MM.1S (cell line): ENCODE measurements at regions not wholly inside any gene's neighbourhood (a gene's known extent, or its start where the extent isn't known, plus 50 kb on each side); places are given as distances from the start of the nearest gene placed in this dataset.

Experiments
- DNase-seq: peaks from one replicate; pipeline ENCODE4 v3.0.0-alpha.2; 2015
- H2AFZ ChIP-seq: fragments of 300-600 bp; sonication (generic); 2 replicates; pipeline ENCODE4 v1.6.0; 2016; ENCODE audit warnings: antibody characterized with exemption, low read length
- H3F3A ChIP-seq: fragments of 300-600 bp; sonication (generic); 2 replicates; pipeline ENCODE4 v1.6.1; 2016; ENCODE audit warnings: mild to moderate bottlenecking, antibody characterized with exemption, low read length, moderate library complexity, mixed read lengths; ENCODE audit not compliant: insufficient read depth
- H3K27ac ChIP-seq: fragments of 300-600 bp; sonication (generic); 2 replicates; pipeline ENCODE4 v1.5.1; 2016; ENCODE audit warnings: mild to moderate bottlenecking, low read length
- H3K27me3 ChIP-seq: fragments of 300-600 bp; sonication (generic); replicated peaks from 2 replicates; pipeline ENCODE4 v1.6.0; 2016; ENCODE audit warnings: low read length; ENCODE audit not compliant: insufficient read depth
- H3K36me3 ChIP-seq: fragments of 300-600 bp; sonication (generic); replicated peaks from 2 replicates; pipeline ENCODE4 v1.6.1; 2016; ENCODE audit warnings: mild to moderate bottlenecking, low read length, mixed read lengths; ENCODE audit not compliant: insufficient read depth
- H3K4me1 ChIP-seq: fragments of 300-600 bp; sonication (generic); 2 replicates; pipeline ENCODE4 v1.6.1; 2016; ENCODE audit warnings: low read length, mixed read lengths
- H3K4me2 ChIP-seq: fragments of 300-600 bp; sonication (generic); 2 replicates; pipeline ENCODE4 v1.6.0; 2016; ENCODE audit warnings: low read depth, low read length
- H3K4me3 ChIP-seq: fragments of 300-600 bp; sonication (generic); 2 replicates; pipeline ENCODE4 v1.5.1; 2016; ENCODE audit warnings: low read length, mixed read lengths
- H3K79me2 ChIP-seq: fragments of 300-600 bp; sonication (generic); 2 replicates; pipeline ENCODE4 v1.6.1; 2016; ENCODE audit warnings: mixed run types, low read length, mixed read lengths
- H3K9ac ChIP-seq: fragments of 300-600 bp; sonication (generic); 2 replicates; pipeline ENCODE4 v1.6.1; 2016; ENCODE audit warnings: low read length, mixed read lengths
- H3K9me2 ChIP-seq: fragments of 300-600 bp; sonication (generic); replicated peaks from 2 replicates; pipeline ENCODE4 v1.6.1; 2016; ENCODE audit warnings: mild to moderate bottlenecking, low read length, mixed read lengths; ENCODE audit not compliant: insufficient read depth
- H3K9me3 ChIP-seq: fragments of 300-600 bp; sonication (generic); replicated peaks from 2 replicates; pipeline ENCODE4 v1.6.1; 2016; ENCODE audit warnings: mild to moderate bottlenecking, low read length, mixed read lengths; ENCODE audit not compliant: insufficient read depth
- H4K20me1 ChIP-seq: fragments of 300-600 bp; sonication (generic); 2 replicates; pipeline ENCODE4 v1.6.1; 2016; ENCODE audit warnings: mild to moderate bottlenecking, low read length, moderate library complexity, mixed read lengths; ENCODE audit not compliant: insufficient read depth
- EZH2 ChIP-seq: fragments of 300-600 bp; sonication (generic); optimal IDR thresholded peaks from 2 replicates; pipeline ENCODE3; 2017; ENCODE audit warnings: low read depth, mild to moderate bottlenecking, antibody characterized with exemption, low read length, mixed read lengths
- EZH2phosphoT487 ChIP-seq: fragments of 300-600 bp; sonication (generic); IDR thresholded peaks from 2 replicates; pipeline ENCODE4 v1.6.1; 2018; ENCODE audit warnings: antibody characterized with exemption, low read length
- TF ChIP-seq, protein P1 (sequence below): fragments of 300-600 bp; sonication (generic); IDR thresholded peaks from 2 replicates; pipeline ENCODE4 v1.5.1; 2016; ENCODE audit warnings: antibody characterized with exemption, low read length, mixed read lengths

DNA sequence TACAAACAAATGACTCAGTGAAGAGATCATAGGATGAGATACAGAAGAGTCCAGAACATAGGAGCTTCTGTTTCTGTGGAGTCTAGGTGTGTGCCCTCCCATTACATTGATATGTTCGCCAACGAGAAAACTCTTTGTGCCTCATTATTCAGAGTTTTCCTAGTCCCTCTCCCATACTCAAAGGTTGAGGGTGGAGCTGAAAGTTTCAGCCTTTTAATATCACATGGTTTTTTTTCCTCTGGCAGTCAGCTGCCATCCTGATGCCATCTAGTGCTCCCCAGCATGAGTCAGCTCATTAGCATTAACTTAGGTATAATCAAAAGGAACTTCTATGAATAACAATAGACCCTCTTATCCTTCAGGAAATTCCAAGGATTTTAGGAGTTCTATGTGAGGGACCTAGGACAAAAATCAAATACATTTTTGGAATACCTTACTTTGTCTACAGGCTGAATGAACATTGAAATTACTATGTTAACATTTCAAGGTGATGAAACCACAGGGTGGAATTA, 559.6 kb upstream of the AMOT start:
- Histone ChIP-seq H2AFZ (no peak overlapping the region), H3K27me3 (no peaks in the 10 kb centered on the region), H3K4me3 (no peak overlapping the region), H3K9me2 (no peaks in the 10 kb centered on the region), H3K9me3 (no peaks in the 10 kb centered on the region), H3K27ac (no peak overlapping the region), H3K36me3 (no peaks in the 10 kb centered on the region), H3K9ac (no peak overlapping the region), H3K4me1 (no peaks in the 10 kb centered on the region), H3K4me2 (no peak overlapping the region), H4K20me1 (no peaks in the 10 kb centered on the region), H3K79me2 (no peaks in the 10 kb centered on the region), H3F3A (no peaks in the 10 kb centered on the region)
- no peak for DNase-seq
- TF ChIP-seq EZH2 (no peak), EZH2phosphoT487 (no peak)
- TF ChIP-seq, protein P1, sequence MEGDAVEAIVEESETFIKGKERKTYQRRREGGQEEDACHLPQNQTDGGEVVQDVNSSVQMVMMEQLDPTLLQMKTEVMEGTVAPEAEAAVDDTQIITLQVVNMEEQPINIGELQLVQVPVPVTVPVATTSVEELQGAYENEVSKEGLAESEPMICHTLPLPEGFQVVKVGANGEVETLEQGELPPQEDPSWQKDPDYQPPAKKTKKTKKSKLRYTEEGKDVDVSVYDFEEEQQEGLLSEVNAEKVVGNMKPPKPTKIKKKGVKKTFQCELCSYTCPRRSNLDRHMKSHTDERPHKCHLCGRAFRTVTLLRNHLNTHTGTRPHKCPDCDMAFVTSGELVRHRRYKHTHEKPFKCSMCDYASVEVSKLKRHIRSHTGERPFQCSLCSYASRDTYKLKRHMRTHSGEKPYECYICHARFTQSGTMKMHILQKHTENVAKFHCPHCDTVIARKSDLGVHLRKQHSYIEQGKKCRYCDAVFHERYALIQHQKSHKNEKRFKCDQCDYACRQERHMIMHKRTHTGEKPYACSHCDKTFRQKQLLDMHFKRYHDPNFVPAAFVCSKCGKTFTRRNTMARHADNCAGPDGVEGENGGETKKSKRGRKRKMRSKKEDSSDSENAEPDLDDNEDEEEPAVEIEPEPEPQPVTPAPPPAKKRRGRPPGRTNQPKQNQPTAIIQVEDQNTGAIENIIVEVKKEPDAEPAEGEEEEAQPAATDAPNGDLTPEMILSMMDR, result no peak

DNA sequence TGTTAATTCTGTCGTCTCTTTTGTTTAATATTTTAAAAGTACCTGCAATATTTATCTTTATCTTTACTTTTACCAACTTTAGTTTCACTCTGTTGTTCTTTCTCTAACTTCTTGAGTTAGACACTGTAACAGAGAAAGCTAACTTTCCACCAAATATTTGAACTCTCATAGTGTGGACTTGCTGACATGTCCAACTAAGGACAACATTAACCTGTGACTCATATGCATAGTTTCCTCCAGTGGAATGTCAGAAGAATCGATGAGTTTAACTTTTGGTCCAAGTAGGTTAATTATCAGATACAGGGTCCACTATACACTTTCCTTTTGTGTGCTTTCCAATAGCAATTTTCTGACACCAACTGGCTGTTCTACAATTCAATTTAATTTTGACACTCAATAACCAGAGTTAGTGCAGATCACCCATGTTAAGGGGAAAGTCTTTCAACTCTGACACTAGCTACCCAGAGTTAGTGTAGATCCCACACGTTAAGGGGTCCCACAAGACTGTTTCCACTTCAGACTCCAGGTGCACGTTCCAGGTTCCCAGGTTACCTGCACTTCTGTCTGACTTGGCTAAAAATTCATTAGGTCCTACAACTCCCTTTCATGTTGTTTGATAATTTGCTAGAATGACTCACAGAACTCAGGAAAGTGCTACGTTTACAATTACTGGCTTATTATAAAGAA, 559.0 kb upstream of the AMOT start:
- no peak for TF ChIP-seq EZH2phosphoT487
- H3F3A ChIP-seq, result no peaks in the 10 kb centered on the region
- no peak overlapping the region for H3K4me2 ChIP-seq
- no peak overlapping the region for H2AFZ ChIP-seq
- no peaks in the 10 kb centered on the region for H4K20me1 ChIP-seq
- no peak overlapping the region for H3K4me3 ChIP-seq
- H3K36me3 ChIP-seq, result no peaks in the 10 kb centered on the region
- no peaks in the 10 kb centered on the region for H3K79me2 ChIP-seq
- no peak overlapping the region for H3K27ac ChIP-seq
- no peaks in the 10 kb centered on the region for H3K27me3 ChIP-seq
- no peak for DNase-seq
- no peaks in the 10 kb centered on the region for H3K9me3 ChIP-seq
- no peak overlapping the region for H3K9ac ChIP-seq
- no peaks in the 10 kb centered on the region for H3K4me1 ChIP-seq
- no peaks in the 10 kb centered on the region for H3K9me2 ChIP-seq

DNA sequence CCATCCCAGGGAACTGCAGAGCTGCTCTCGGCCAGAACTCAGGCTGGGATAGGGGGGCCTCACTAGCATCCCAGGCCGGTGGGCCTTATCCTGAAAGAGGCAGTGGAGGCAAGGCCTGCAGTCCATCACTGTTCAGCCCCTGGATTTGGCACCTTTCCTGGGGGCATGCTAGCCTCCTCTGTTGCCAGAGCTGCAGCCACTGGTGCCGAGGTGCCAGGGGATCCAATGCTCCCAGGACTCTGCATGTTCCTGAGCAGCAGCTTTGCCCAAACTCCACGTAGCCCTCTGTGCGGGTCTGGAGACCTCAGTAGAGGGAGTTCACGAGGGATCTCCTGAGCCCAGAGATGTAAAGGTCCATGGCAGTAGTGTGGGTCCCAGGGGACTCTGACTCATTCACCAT, 551.7 kb upstream of the AMOT start:
- no peak overlapping the region for H3K4me2 ChIP-seq
- H3K4me1 ChIP-seq, result peaks cover 4% of the 10 kb centered on the region; the same call in 1 of the 2 replicates
- H3K36me3 ChIP-seq, result no peaks in the 10 kb centered on the region
- no peaks in the 10 kb centered on the region for H3K79me2 ChIP-seq
- no peaks in the 10 kb centered on the region for H3K9me3 ChIP-seq
- no peaks in the 10 kb centered on the region for H3K9me2 ChIP-seq
- H3K9ac ChIP-seq, result no peak overlapping the region
- H3K4me3 ChIP-seq, result no peak overlapping the region
- no peaks in the 10 kb centered on the region for H4K20me1 ChIP-seq
- no peaks in the 10 kb centered on the region for H3K27me3 ChIP-seq
- no peaks in the 10 kb centered on the region for H3F3A ChIP-seq
- H2AFZ ChIP-seq, result no peak overlapping the region
- H3K27ac ChIP-seq, result no peak overlapping the region
- DNase-seq, result no peak
- no peak for TF ChIP-seq EZH2
- TF ChIP-seq EZH2phosphoT487, result no peak

DNA sequence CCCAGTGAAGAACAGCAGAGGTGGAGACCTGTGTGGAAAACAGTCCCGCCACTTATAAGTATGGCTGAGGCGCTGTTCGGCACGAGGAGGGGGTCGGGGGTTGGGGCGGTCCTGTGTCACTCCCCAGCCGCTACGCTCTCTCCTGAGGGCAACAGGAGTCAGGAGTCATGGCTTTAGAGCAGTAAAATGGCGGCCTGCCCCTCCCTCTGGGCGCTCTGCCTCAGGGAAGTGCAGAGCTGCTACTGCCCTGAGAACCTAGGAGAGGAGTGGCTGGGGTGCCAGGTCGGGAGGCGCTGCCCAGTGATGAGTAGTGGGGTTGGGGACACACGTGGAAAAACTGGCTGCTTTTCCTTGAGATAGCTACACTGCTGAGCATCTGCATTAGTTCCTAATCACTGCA, 551.2 kb upstream of the AMOT start:
- Histone ChIP-seq H3K4me1 (peaks cover 4% of the 10 kb centered on the region; the same call in 1 of the 2 replicates), H2AFZ (no peak overlapping the region), H3K27me3 (no peaks in the 10 kb centered on the region), H3K27ac (no peak overlapping the region), H3K9me3 (no peaks in the 10 kb centered on the region), H3K36me3 (no peaks in the 10 kb centered on the region), H3F3A (no peaks in the 10 kb centered on the region), H4K20me1 (no peaks in the 10 kb centered on the region), H3K79me2 (no peaks in the 10 kb centered on the region), H3K4me3 (no peak overlapping the region), H3K4me2 (no peak overlapping the region), H3K9ac (no peak overlapping the region), H3K9me2 (no peaks in the 10 kb centered on the region)
- TF ChIP-seq, protein P1, result no peak
- TF ChIP-seq EZH2, result no peak
- TF ChIP-seq EZH2phosphoT487, result no peak
- no peak for DNase-seq
